ENCODE measurements at regions not wholly inside any gene's neighbourhood (a gene's known extent, or its start where the extent isn't known, plus 50 kb on each side); places are given as distances from the start of the nearest gene placed in this dataset.

DNA sequence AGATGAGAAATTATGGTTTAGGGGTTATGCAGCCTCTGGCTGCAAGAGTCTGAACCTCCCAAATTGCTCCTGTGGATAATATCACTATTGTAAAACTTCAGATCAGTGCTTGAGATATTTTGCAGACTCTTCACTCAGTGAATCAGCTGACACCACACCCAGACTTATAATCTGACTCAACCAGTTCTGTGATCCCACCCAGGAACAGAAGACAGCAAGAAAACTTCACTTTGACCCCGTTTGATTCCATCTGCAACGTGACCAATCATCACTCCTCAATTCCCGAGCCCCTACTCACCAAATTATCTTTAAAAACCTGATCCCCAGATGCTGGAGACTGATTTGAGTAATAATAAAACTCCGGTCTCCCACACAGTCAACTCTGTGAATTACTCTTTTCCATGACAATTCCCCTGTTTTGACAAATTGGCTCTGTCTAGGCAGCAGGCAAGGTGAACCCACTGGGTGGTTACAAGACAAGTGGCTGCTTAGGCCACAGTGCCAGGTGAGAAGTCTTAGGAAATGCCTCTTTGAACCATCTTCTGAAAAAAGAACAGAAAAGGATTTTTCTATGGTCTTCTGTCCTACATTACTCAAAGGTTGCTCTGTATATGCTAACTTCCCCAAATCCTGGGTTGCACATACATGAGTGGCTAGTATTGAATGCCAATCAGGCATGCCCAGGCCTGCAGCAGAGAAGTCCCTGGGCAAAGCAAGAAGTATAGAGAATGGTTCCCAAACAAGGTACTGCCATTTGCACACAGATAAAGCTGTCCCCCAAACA lies 588.0 kb downstream of the PRELID2 start:
- H3K4me3 ChIP-seq (ENCODE audit: low read depth, low read length): no peak overlapping the region
- TF ChIP-seq, protein P1, sequence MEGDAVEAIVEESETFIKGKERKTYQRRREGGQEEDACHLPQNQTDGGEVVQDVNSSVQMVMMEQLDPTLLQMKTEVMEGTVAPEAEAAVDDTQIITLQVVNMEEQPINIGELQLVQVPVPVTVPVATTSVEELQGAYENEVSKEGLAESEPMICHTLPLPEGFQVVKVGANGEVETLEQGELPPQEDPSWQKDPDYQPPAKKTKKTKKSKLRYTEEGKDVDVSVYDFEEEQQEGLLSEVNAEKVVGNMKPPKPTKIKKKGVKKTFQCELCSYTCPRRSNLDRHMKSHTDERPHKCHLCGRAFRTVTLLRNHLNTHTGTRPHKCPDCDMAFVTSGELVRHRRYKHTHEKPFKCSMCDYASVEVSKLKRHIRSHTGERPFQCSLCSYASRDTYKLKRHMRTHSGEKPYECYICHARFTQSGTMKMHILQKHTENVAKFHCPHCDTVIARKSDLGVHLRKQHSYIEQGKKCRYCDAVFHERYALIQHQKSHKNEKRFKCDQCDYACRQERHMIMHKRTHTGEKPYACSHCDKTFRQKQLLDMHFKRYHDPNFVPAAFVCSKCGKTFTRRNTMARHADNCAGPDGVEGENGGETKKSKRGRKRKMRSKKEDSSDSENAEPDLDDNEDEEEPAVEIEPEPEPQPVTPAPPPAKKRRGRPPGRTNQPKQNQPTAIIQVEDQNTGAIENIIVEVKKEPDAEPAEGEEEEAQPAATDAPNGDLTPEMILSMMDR (IDR thresholded peaks at IDR 0.05; ENCODE audit: insufficient read depth, low read depth, low read length): no peak
- ChIA-PET CTCF (no interaction called here), POLR2A (no interaction called here)
- H3K36me3 ChIP-seq (ENCODE audit: control insufficient read depth, insufficient read depth, low read length): no peaks in the 10 kb centered on the region
- DNase-seq (ENCODE audit: low read depth): peak; percentile 11
- H3K27me3 ChIP-seq (ENCODE audit: control insufficient read depth, insufficient read depth, low read length): no peaks in the 10 kb centered on the region

DNA sequence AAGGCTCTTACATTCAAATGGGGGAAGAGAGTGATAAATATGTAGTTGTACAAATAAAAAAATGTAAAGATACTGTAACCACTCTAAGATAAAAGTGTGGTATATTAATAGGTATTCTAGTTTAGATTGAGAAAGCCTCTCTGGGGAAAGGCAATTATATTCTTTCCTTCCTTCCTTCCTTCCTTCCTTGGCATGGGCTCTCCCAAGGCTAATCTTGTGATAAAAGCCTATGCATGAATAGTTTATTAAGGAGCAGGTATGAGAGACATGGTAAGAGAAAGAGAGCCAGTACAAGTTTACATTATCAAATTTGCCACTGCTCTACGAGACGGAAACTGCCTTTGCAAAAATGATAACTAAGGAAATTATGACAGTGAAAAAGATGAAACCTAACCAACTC lies 588.8 kb downstream of the PRELID2 start:
- POLR2A ChIA-PET: no interaction called here
- TF ChIP-seq, protein P1 (IDR thresholded peaks at IDR 0.05; ENCODE audit: insufficient read depth, low read depth, low read length): no peak
- CTCF ChIA-PET: no interaction called here
- DNase-seq (ENCODE audit: low read depth): no peak
- H3K4me3 ChIP-seq (ENCODE audit: low read depth, low read length): no peak overlapping the region
- H3K36me3 ChIP-seq (ENCODE audit: control insufficient read depth, insufficient read depth, low read length): no peaks in the 10 kb centered on the region
- no peaks in the 10 kb centered on the region for H3K27me3 ChIP-seq (ENCODE audit: control insufficient read depth, insufficient read depth, low read length)

DNA sequence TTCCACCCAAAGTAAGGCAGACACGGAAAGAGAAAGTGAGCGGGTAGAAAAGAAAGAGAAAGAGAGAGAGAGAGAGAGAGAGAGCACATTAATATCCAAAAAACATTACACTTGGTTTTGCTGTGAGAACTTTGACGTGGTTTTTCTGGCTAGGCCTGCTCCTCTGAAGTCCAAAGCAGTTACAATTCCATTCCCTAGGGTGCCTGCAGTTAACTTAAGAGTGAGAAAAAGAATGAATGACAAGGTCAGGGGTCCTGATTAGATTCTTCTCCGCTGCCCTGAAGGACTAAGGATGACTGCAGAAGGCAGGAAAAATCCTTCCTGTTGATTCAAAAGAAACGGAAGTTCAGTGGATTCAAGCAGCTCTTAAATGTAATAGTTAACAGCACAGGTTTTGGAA lies 589.8 kb downstream of the PRELID2 start:
- ChIA-PET POLR2A (no interaction called here), CTCF (interaction anchor here (0.7 kb wide), 1 partner anchor 1428 kb away, joined by 3 read pairs; no protein-coding TSS in a partner anchor)
- TF ChIP-seq, protein P1 (IDR thresholded peaks at IDR 0.05; ENCODE audit: insufficient read depth, low read depth, low read length): no peak
- Histone ChIP-seq H3K27me3 (ENCODE audit: control insufficient read depth, insufficient read depth, low read length) (no peaks in the 10 kb centered on the region), H3K4me3 (ENCODE audit: low read depth, low read length) (no peak overlapping the region), H3K36me3 (ENCODE audit: control insufficient read depth, insufficient read depth, low read length) (no peaks in the 10 kb centered on the region)
- no peak for DNase-seq (ENCODE audit: low read depth)

DNA sequence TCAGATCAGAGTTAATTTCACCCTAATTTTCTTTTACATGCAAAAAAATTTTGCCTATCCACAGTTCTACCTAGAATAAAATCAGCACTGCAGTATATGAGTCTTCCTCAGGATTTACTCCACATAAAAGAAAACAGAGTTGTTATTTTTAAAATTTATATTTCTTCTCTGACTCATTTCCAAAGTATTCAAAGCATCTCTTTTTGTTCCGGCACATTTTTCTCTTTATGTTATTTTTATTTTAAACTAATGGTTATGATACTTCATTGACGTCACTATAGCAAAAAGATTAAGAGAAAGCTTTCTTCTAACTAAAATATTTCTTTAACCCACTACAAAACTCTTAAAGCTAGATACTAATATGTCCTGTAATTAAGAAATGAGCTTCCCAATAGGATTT lies 590.4 kb downstream of the PRELID2 start:
- CTCF ChIA-PET: interaction anchor here (0.7 kb wide), 1 partner anchor 1428 kb away, joined by 3 read pairs; no protein-coding TSS in a partner anchor

DNA sequence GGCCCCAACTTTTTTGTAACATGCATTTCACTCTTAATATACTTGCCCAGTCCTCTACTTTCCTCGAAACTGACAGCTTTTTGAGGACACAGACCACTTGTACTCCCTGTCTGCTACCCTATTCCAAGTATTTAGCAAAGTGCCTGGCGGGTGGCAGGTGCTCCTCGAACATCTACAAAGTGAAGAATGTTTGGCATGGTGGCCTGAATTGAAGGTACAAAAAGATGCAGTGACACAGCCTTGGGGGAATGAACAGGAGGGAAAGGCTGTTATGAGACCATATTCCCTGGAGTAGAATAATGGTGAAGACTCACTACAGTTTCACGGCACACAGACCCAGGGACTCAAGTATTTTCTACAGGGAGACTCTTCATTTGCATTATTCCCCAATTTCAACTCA lies 590.9 kb downstream of the PRELID2 start:
- ChIA-PET POLR2A (no interaction called here), CTCF (interaction anchor here (1.2 kb wide), 1 partner anchor 14 kb away, joined by 4 read pairs; no protein-coding TSS in a partner anchor)
- no peak overlapping the region for H3K4me3 ChIP-seq (ENCODE audit: low read depth, low read length)
- no peak for DNase-seq (ENCODE audit: low read depth)
- TF ChIP-seq, protein P1 (IDR thresholded peaks at IDR 0.05; ENCODE audit: insufficient read depth, low read depth, low read length): no peak
- H3K27me3 ChIP-seq (ENCODE audit: control insufficient read depth, insufficient read depth, low read length): no peaks in the 10 kb centered on the region
- H3K36me3 ChIP-seq (ENCODE audit: control insufficient read depth, insufficient read depth, low read length): no peaks in the 10 kb centered on the region

More for the DNA sequence above, 590.4 kb downstream of the PRELID2 start:
- POLR2A ChIA-PET: no interaction called here
- H3K36me3 ChIP-seq (ENCODE audit: control insufficient read depth, insufficient read depth, low read length): no peaks in the 10 kb centered on the region
- TF ChIP-seq, protein P1 (IDR thresholded peaks at IDR 0.05; ENCODE audit: insufficient read depth, low read depth, low read length): no peak
- no peak overlapping the region for H3K4me3 ChIP-seq (ENCODE audit: low read depth, low read length)
- H3K27me3 ChIP-seq (ENCODE audit: control insufficient read depth, insufficient read depth, low read length): no peaks in the 10 kb centered on the region
- peak; percentile 13 for DNase-seq (ENCODE audit: low read depth)
